ENCODE measurements at regions not wholly inside any gene's neighbourhood (a gene's known extent, or its start where the extent isn't known, plus 50 kb on each side); places are given as distances from the start of the nearest gene placed in this dataset.

- Histone ChIP-seq H3K36me3 (ENCODE audit: control insufficient read depth in 1 of 2, insufficient read depth in 2 of 2, low read length in 1 of 2) (no peaks in the 10 kb centered on the region), H3K9me3 (ENCODE audit: control insufficient read depth, low read length) (no peaks in the 10 kb centered on the region), H3K27me3 (ENCODE audit: control insufficient read depth in 1 of 2, insufficient read depth in 2 of 2, low read length in 1 of 2) (no peaks in the 10 kb centered on the region), H3K27ac (ENCODE audit: low read depth in 1 of 2, low read length in 2 of 2) (no peak overlapping the region), H3K4me3 (ENCODE audit: low read length in 2 of 2) (no peak overlapping the region), H3K4me1 (ENCODE audit: control insufficient read depth in 1 of 2, insufficient read depth in 2 of 2, low read length in 2 of 2) (peaks cover 0 to 1% of the 10 kb centered on the region in 2 donors)
- 39 to 51% methylated on average over 2 of the region's 2 CpGs for WGBS, 2 donors
- DNase-seq, result no peak
- ATAC-seq (ENCODE audit: low FRiP score), result no peak
- intact Hi-C loops (cut with DNase I), result no loop called here
These were observed 69.6 kb upstream of the RND3 start for GRCh38 chr2:150557020-150557600.

GRCh38 chr2:150555611-150556356 lies 68.3 kb upstream of the RND3 start:
- Histone ChIP-seq H3K9me3 (ENCODE audit: control insufficient read depth, low read length) (no peaks in the 10 kb centered on the region), H3K27me3 (ENCODE audit: control insufficient read depth in 1 of 2, insufficient read depth in 2 of 2, low read length in 1 of 2) (no peaks in the 10 kb centered on the region), H3K4me1 (ENCODE audit: control insufficient read depth in 1 of 2, insufficient read depth in 2 of 2, low read length in 2 of 2) (peaks cover 0 to 1% of the 10 kb centered on the region in 2 donors), H3K4me3 (ENCODE audit: low read length in 2 of 2) (no peak overlapping the region), H3K36me3 (ENCODE audit: control insufficient read depth in 1 of 2, insufficient read depth in 2 of 2, low read length in 1 of 2) (no peaks in the 10 kb centered on the region), H3K27ac (ENCODE audit: low read depth in 1 of 2, low read length in 2 of 2) (no peak overlapping the region)
- DNase-seq, result no peak
- intact Hi-C loops (cut with DNase I), result no loop called here
- WGBS, 2 donors, result 79 to 83% methylated on average over 4 of the region's 4 CpGs
- ATAC-seq (ENCODE audit: low FRiP score), result no peak

- H3K4me3 ChIP-seq (ENCODE audit: low read length in 2 of 2), result no peak overlapping the region
- intact Hi-C loops (cut with DNase I), result no loop called here
- no peaks in the 10 kb centered on the region for H3K36me3 ChIP-seq (ENCODE audit: control insufficient read depth in 1 of 2, insufficient read depth in 2 of 2, low read length in 1 of 2)
- H3K4me1 ChIP-seq (ENCODE audit: control insufficient read depth in 1 of 2, insufficient read depth in 2 of 2, low read length in 2 of 2), result peaks cover 0 to 1% of the 10 kb centered on the region in 2 donors
- no peak overlapping the region for H3K27ac ChIP-seq (ENCODE audit: low read depth in 1 of 2, low read length in 2 of 2)
- DNase-seq (no peak), ATAC-seq (ENCODE audit: low FRiP score) (no peak)
- H3K27me3 ChIP-seq (ENCODE audit: control insufficient read depth in 1 of 2, insufficient read depth in 2 of 2, low read length in 1 of 2), result no peaks in the 10 kb centered on the region
- 91 to 94% methylated on average over 1 of the region's 1 CpG for WGBS, 2 donors
- H3K9me3 ChIP-seq (ENCODE audit: control insufficient read depth, low read length), result no peaks in the 10 kb centered on the region
These were observed 66.6 kb upstream of the RND3 start for GRCh38 chr2:150554046-150554445.

- WGBS, 2 donors, result 97% methylated on average over 5 of the region's 5 CpGs
- H3K36me3 ChIP-seq (ENCODE audit: control insufficient read depth in 1 of 2, insufficient read depth in 2 of 2, low read length in 1 of 2), result no peaks in the 10 kb centered on the region
- no peak overlapping the region for H3K4me3 ChIP-seq (ENCODE audit: low read length in 2 of 2)
- no peaks in the 10 kb centered on the region for H3K27me3 ChIP-seq (ENCODE audit: control insufficient read depth in 1 of 2, insufficient read depth in 2 of 2, low read length in 1 of 2)
- DNase-seq (no peak), ATAC-seq (ENCODE audit: low FRiP score) (no peak)
- intact Hi-C loops (cut with DNase I), result no loop called here
- H3K27ac ChIP-seq (ENCODE audit: low read depth in 1 of 2, low read length in 2 of 2), result no peak overlapping the region
- peaks cover 0 to 1% of the 10 kb centered on the region in 2 donors for H3K4me1 ChIP-seq (ENCODE audit: control insufficient read depth in 1 of 2, insufficient read depth in 2 of 2, low read length in 2 of 2)
- H3K9me3 ChIP-seq (ENCODE audit: control insufficient read depth, low read length), result no peaks in the 10 kb centered on the region
These were observed 64.8 kb upstream of the RND3 start for GRCh38 chr2:150552041-150552820.

- Histone ChIP-seq H3K4me3 (ENCODE audit: low read length in 2 of 2) (no peak overlapping the region), H3K9me3 (ENCODE audit: control insufficient read depth, low read length) (no peaks in the 10 kb centered on the region)
- WGBS, 2 donors, result 81 to 83% methylated on average over 2 of the region's 2 CpGs
These were observed 61.9 kb upstream of the RND3 start for GRCh38 chr2:150549381-150549780.

GRCh38 chr2:150548527-150548926 lies 61.1 kb upstream of the RND3 start:
- intact Hi-C loops (cut with DNase I), result no loop called here
- Histone ChIP-seq H3K4me1 (ENCODE audit: control insufficient read depth in 1 of 2, insufficient read depth in 2 of 2, low read length in 2 of 2) (no peaks in the 10 kb centered on the region), H3K27me3 (ENCODE audit: control insufficient read depth in 1 of 2, insufficient read depth in 2 of 2, low read length in 1 of 2) (no peaks in the 10 kb centered on the region), H3K9me3 (ENCODE audit: control insufficient read depth, low read length) (no peaks in the 10 kb centered on the region), H3K36me3 (ENCODE audit: control insufficient read depth in 1 of 2, insufficient read depth in 2 of 2, low read length in 1 of 2) (no peaks in the 10 kb centered on the region), H3K4me3 (ENCODE audit: low read length in 2 of 2) (no peak overlapping the region), H3K27ac (ENCODE audit: low read depth in 1 of 2, low read length in 2 of 2) (no peak overlapping the region)
- DNase-seq (no peak), ATAC-seq (ENCODE audit: low FRiP score) (no peak)
- 78 to 90% methylated on average over 2 of the region's 2 CpGs for WGBS, 2 donors

More at GRCh38 chr2:150549381-150549780, 61.9 kb upstream of the RND3 start:
- intact Hi-C loops (cut with DNase I), result no loop called here
- no peaks in the 10 kb centered on the region for H3K27me3 ChIP-seq (ENCODE audit: control insufficient read depth in 1 of 2, insufficient read depth in 2 of 2, low read length in 1 of 2)
- no peaks in the 10 kb centered on the region for H3K4me1 ChIP-seq (ENCODE audit: control insufficient read depth in 1 of 2, insufficient read depth in 2 of 2, low read length in 2 of 2)
- DNase-seq (no peak), ATAC-seq (ENCODE audit: low FRiP score) (no peak)
- H3K36me3 ChIP-seq (ENCODE audit: control insufficient read depth in 1 of 2, insufficient read depth in 2 of 2, low read length in 1 of 2), result no peaks in the 10 kb centered on the region
- no peak overlapping the region for H3K27ac ChIP-seq (ENCODE audit: low read depth in 1 of 2, low read length in 2 of 2)

- ATAC-seq (ENCODE audit: low FRiP score) (no peak), DNase-seq (no peak)
- no peaks in the 10 kb centered on the region for H3K27me3 ChIP-seq (ENCODE audit: control insufficient read depth in 1 of 2, insufficient read depth in 2 of 2, low read length in 1 of 2)
- intact Hi-C loops (cut with DNase I), result no loop called here
- no peaks in the 10 kb centered on the region for H3K9me3 ChIP-seq (ENCODE audit: control insufficient read depth, low read length)
- WGBS, 2 donors, result 55 to 61% methylated on average over 4 of the region's 4 CpGs
- H3K4me1 ChIP-seq (ENCODE audit: control insufficient read depth in 1 of 2, insufficient read depth in 2 of 2, low read length in 2 of 2), result no peaks in the 10 kb centered on the region
- no peak overlapping the region for H3K4me3 ChIP-seq (ENCODE audit: low read length in 2 of 2)
- no peaks in the 10 kb centered on the region for H3K36me3 ChIP-seq (ENCODE audit: control insufficient read depth in 1 of 2, insufficient read depth in 2 of 2, low read length in 1 of 2)
- no peak overlapping the region for H3K27ac ChIP-seq (ENCODE audit: low read depth in 1 of 2, low read length in 2 of 2)
These were observed 58.4 kb upstream of the RND3 start for GRCh38 chr2:150545916-150546315.

- 98 to 99% methylated on average over 3 of the region's 3 CpGs for WGBS, 2 donors
- intact Hi-C loops (cut with DNase I), result no loop called here
- no peaks in the 10 kb centered on the region for H3K9me3 ChIP-seq (ENCODE audit: control insufficient read depth, low read length)
- H3K27ac ChIP-seq (ENCODE audit: low read depth in 1 of 2, low read length in 2 of 2), result no peak overlapping the region
- H3K4me1 ChIP-seq (ENCODE audit: control insufficient read depth in 1 of 2, insufficient read depth in 2 of 2, low read length in 2 of 2), result no peaks in the 10 kb centered on the region
- H3K27me3 ChIP-seq (ENCODE audit: control insufficient read depth in 1 of 2, insufficient read depth in 2 of 2, low read length in 1 of 2), result no peaks in the 10 kb centered on the region
- ATAC-seq (ENCODE audit: low FRiP score), result no peak
- H3K36me3 ChIP-seq (ENCODE audit: control insufficient read depth in 1 of 2, insufficient read depth in 2 of 2, low read length in 1 of 2), result no peaks in the 10 kb centered on the region
- no peak for DNase-seq
- no peak overlapping the region for H3K4me3 ChIP-seq (ENCODE audit: low read length in 2 of 2)
These were observed 57.3 kb upstream of the RND3 start for GRCh38 chr2:150544731-150545130.

All from aorta (tissue), 5 donors.